ENCODE measurements at regions not wholly inside any gene's neighbourhood (a gene's known extent, or its start where the extent isn't known, plus 50 kb on each side); places are given as distances from the start of the nearest gene placed in this dataset.

DNA sequence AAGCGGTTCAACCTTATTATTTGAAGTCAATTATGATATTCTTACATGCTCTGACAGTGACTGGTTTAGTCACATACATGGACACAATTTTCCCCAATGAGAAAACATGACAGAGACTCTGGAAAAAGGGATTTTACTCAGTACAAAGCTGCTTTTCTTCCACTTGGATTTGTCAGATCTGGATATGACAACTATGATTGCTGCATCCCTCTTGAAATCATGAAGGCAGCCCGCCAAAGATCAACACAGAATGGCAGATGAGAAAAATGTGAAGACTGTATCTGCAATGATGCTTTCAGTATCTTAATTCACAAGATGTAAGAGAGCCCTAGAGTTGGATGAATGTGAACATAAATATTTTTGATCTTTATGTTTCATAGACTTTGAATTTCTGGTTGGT is 439.6 kb downstream of the CDH8 start:
- intact Hi-C loops (cut with DNase I): no loop called here
- DNase-seq: no peak

DNA sequence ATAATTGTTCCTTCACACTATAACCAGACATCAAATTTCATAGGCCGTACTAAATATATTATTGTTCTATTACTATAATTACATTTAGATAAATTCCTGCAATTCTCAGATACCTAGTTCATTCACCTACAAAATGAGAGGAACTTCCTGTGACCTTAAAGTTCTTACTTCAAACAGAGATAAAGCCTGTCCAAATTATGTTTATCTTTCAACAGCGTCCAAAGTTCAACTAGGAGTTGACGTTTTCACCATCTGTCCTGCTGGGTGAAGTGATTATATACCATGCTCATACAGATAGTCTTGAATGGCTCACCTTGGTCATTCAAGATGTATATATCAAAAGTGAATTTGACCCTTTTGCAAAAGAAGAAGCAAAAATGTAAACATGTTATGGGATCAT is 440.6 kb downstream of the CDH8 start:
- intact Hi-C loops (cut with DNase I): no loop called here
- no peak for DNase-seq

DNA sequence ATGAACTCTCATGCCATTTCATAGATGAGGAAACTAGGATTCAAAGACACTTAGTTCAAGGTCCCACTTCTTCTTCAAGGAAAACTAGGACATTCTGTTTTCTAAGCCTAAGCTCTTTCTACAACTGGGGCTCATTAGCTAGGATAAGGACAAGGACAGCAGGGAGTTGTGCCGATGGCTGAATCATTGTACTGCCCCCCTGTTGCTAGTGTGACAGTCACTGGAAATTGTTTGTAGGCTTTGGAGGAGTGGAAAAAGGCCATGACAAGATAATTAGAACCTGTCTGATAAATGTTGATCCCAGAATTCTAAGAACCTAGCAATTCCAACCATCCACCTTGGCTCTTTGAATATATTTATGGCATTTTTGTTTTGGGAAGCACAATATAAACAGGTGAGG is 445.7 kb downstream of the CDH8 start:
- no peak for DNase-seq
- intact Hi-C loops (cut with DNase I): no loop called here

DNA sequence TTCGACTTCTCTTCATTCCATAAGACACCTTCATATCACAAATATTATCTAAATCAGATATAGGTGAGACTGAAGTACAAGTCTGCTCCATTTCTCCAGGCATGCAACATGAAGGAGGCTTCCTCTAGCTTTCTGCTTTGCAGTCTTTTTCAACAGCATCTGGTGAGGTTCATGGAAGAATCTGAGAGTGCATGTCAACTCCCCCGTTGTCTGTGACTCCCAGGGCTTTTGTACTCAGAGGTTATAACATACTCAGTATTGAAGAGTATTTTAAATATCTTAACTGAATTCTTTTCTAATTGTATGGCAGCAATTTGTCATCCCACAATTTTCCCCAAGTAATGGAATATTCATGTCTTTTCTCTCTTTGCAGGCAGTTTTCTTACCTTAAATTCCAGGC is 448.7 kb downstream of the CDH8 start:
- intact Hi-C loops (cut with DNase I): no loop called here
- DNase-seq: peak in 29 of 42 donors; percentile 5 to 75 (median 33)

GRCh38 chr16:61581417-61582046 is 454.7 kb downstream of the CDH8 start:
- no peak for DNase-seq
- intact Hi-C loops (cut with DNase I): no loop called here

GRCh38 chr16:61580579-61580978 is 455.7 kb downstream of the CDH8 start:
- no peak for DNase-seq
- intact Hi-C loops (cut with DNase I): no loop called here

GRCh38 chr16:61579195-61579594 is 457.0 kb downstream of the CDH8 start:
- intact Hi-C loops (cut with DNase I): no loop called here
- DNase-seq: peak in 3 of 42 donors; percentile 14 to 46 (median 15)

- no peak for DNase-seq
- intact Hi-C loops (cut with DNase I): no loop called here
These were observed 459.8 kb downstream of the CDH8 start for GRCh38 chr16:61576476-61576875.

DNA sequence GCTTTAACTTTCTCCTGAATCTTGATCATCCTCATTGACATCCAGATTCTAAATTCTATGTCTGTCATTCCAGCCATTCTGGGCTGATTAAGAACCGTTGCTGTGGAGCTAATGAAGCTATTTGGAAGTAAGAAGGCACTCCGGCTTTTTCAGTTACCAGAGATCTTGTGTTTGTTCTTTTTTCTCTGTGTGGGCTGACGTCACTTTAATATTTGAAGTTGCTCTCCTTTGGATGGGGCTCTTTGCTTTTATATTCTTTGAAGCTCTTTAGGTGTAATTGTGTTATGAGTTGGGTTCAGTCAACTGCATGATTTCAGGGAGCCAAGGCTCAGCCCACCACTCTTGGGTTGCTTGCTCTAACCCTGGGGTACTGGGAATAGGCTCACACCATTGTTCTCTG is 460.6 kb downstream of the CDH8 start:
- intact Hi-C loops (cut with DNase I): no loop called here

DNA sequence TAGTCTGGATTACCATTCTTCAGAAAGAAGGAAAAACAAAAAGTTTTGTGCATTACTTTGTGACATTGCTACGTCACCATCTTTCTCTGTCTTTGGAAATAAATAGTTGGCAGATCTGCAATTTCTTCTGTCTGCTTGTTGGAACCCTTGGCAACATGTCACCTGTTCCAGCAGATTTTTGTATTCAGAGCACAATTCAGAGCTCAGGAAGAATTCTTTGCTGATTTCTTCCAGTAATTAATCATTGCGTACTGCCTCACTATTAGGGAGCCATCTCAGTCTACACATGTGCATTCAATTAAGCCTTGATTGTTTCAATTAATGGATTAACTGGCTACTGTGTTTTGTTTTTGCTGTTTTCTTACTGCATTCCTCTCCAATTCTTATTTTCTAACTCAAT is 467.2 kb downstream of the CDH8 start:
- DNase-seq: no peak
- intact Hi-C loops (cut with DNase I): no loop called here

More for the DNA sequence above, 460.6 kb downstream of the CDH8 start:
- no peak for DNase-seq

GRCh38 chr16:61564716-61565115 is 471.5 kb downstream of the CDH8 start:
- intact Hi-C loops (cut with DNase I): no loop called here
- DNase-seq: no peak

DNA sequence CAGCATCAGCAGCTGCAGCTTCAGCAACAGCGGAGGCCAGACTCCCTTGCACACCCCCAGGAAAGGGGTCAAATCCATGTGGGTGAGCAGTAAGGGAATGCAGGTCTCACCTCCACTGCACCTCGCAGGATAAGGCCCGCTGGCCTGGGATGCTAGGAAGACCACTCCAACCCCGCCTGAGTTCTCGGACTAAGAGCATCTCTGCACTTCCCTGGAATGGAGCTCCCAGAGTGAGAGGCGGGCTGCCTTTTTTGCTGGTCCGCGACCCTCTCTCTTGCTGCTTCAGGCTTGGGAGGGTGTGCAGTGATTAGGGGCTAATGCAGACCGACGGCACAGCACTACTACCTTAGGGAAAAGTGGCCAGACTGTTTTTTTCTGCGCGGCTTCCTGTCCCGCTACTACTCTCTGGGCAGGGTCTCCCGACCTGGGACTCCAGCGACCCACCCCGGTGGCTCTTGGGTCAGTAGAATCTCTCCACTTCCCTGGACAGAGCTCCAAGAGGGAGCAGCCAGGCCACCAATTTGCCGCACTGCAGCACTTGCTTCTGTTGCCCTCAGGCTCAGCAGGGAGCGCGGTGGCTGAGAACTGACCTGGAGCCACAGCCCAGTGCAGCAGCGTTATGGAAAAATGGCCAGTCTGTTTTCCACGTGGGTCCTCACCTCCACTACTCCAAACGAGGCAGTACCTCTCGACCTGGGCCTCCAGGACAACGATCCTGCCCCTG is 480.4 kb downstream of the CDH8 start:
- DNase-seq: no peak
- intact Hi-C loops (cut with DNase I): no loop called here

GRCh38 chr16:61549327-61549726 is 486.9 kb downstream of the CDH8 start:
- intact Hi-C loops (cut with DNase I): no loop called here

DNA sequence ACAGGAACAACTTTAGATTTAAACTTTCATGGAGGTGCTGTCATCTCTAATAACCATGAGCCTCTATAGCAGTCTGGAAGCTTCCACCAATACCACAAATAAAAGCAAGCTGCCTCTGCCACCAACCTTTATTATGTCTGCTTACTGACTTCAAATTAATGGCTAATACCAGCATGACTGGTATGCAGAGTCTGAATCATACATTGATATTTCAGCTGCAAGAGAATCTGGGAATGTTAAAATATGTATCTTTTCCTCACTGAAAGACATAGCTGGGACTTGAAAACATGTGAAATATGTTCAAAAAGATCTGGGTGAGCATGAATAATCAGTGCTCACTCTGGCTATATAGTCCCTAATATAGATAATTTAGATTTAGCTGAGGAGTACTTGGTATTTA is 488.6 kb downstream of the CDH8 start:
- intact Hi-C loops (cut with DNase I): no loop called here
- DNase-seq: no peak

More at GRCh38 chr16:61549327-61549726, 486.9 kb downstream of the CDH8 start:
- DNase-seq: no peak

DNA sequence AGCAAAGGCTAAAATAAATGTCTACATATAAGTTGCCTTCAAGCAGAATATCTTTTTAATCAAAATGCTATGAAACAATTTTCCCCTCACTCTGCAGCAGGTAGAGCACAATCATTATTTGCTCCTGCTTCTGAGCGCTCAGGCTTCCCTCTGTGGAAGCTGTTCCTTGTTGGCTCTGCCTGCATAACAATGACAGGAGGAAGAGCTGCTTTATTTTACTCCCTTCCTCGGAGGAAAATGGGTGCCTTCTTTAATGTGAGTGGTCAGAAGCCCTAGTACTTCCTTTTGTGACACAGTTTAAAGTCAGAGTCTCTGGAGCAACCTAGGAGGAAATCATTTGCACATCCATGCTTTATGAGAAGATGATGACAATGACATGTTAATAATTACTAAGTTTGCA is 492.1 kb downstream of the CDH8 start:
- intact Hi-C loops (cut with DNase I): no loop called here
- no peak for DNase-seq

GRCh38 chr16:61540216-61540615 is 496.0 kb downstream of the CDH8 start:
- intact Hi-C loops (cut with DNase I): no loop called here
- no peak for DNase-seq

GRCh38 chr16:61530697-61531096 is 505.5 kb downstream of the CDH8 start:
- intact Hi-C loops (cut with DNase I): no loop called here
- no peak for DNase-seq

GRCh38 chr16:61500851-61501250 is 535.4 kb downstream of the CDH8 start:
- intact Hi-C loops (cut with DNase I): no loop called here
- DNase-seq: no peak

GRCh38 chr16:61480250-61480649 is 556.0 kb downstream of the CDH8 start:
- no peak for DNase-seq
- intact Hi-C loops (cut with DNase I): no loop called here

- DNase-seq: no peak
- intact Hi-C loops (cut with DNase I): no loop called here
These were observed 564.5 kb downstream of the CDH8 start for GRCh38 chr16:61471737-61472136.

DNA sequence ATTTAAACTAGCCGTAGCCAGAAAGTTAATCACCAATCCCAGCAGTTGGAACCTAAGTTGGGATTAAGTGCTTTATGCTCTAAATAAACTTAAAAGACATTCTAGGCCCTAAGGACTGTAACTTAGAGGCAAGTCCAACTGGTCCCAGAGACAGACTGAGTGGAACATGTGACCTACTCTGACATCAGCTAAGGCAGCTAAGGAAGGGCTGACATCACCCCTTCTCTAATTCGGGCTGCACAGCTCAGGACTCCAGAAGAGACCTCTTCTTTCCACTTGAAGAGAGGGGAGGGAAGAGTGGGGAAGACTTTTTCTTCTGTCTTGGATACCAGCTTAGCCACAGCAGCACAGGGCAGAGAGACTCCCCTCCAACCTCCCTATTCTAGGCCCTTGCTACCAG is 565.2 kb downstream of the CDH8 start:
- no peak for DNase-seq

More for the DNA sequence above, 565.2 kb downstream of the CDH8 start:
- intact Hi-C loops (cut with DNase I): no loop called here

Measured in head of caudate nucleus (tissue), 42 donors.